H1 (cell line): ENCODE measurements at regions not wholly inside any gene's neighbourhood (a gene's known extent, or its start where the extent isn't known, plus 50 kb on each side); places are given as distances from the start of the nearest gene placed in this dataset.

Experiments used
- CTCF ChIA-PET: fragments of 300-600 bp; sonication (Branson Sonifier 250); formaldehyde crosslinking; loops from one replicate; lab custom pipeline; 2021; ENCODE audit not compliant: partially characterized antibody; lab: Charles Lee
- POLR2A ChIA-PET: fragments of 300-600 bp; sonication (Branson Sonifier 250); formaldehyde crosslinking; loops from one replicate; lab custom pipeline; 2021; ENCODE audit warnings: inconsistent platforms; ENCODE audit not compliant: partially characterized antibody; lab: Charles Lee
- DNase-seq, 2 experiments: peaks; one replicate each; pipeline versions ENCODE4 v3.0.0 to v3.0.0-alpha.2; 2010 to 2022; ENCODE audit warnings: low spot score in 2 of 2, low read depth in 1 of 2, mixed read lengths in 1 of 2
- FAIRE-seq: peaks from 2 replicates; lab custom pipeline; 2011; peaks lifted over from hg19 to GRCh38; lab: Jason Lieb, UNC
- H2AFZ ChIP-seq: 2 replicates; pipeline ENCODE4 v1.8.1; 2012; ENCODE audit warnings: low read length, inconsistent platforms
- H2AK5ac ChIP-seq: 2 replicates; pipeline ENCODE4 v1.6.1; 2013; ENCODE audit warnings: low read depth, low read length
- H2BK120ac ChIP-seq: replicated peaks from 2 replicates; pipeline ENCODE3; 2013; ENCODE audit warnings: low read depth, low read length, inconsistent platforms
- H2BK12ac ChIP-seq: 2 replicates; pipeline ENCODE4 v1.6.1; 2013; ENCODE audit warnings: low read depth, low read length
- H2BK15ac ChIP-seq: 2 replicates; pipeline ENCODE4 v1.6.1; 2013; ENCODE audit warnings: low read length
- H2BK20ac ChIP-seq: 2 replicates; pipeline ENCODE4 v1.6.1; 2013; ENCODE audit warnings: low read length
- H2BK5ac ChIP-seq: 2 replicates; pipeline ENCODE4 v1.6.1; 2013; ENCODE audit warnings: low read depth, low read length
- H3K14ac ChIP-seq: 2 replicates; pipeline ENCODE4 v1.6.1; 2013; ENCODE audit warnings: inconsistent platforms; ENCODE audit not compliant: insufficient read length
- H3K18ac ChIP-seq: 2 replicates; pipeline ENCODE4 v1.6.1; 2013; ENCODE audit warnings: low read length; ENCODE audit errors: extremely low read depth
- H3K23ac ChIP-seq: 2 replicates; pipeline ENCODE4 v1.6.1; 2013; ENCODE audit warnings: inconsistent platforms; ENCODE audit not compliant: insufficient read length
- H3K23me2 ChIP-seq: 2 replicates; pipeline ENCODE4 v1.6.1; 2013; ENCODE audit warnings: low read depth, low read length
- H3K27ac ChIP-seq: 2 replicates; pipeline ENCODE4 v1.6.1; 2011; ENCODE audit warnings: low read depth, low read length, inconsistent platforms
- H3K27me3 ChIP-seq, 4 experiments: replicated peaks in 1 of 4; 1 replicate in 1 of 4; 2 replicates in 3 of 4; pipeline versions ENCODE4 v1.6.1 to v1.8.1; 2011 to 2013; ENCODE audit warnings: low read length in 3 of 4, mild to moderate bottlenecking in 3 of 4, inconsistent platforms in 2 of 4, mixed read lengths in 2 of 4, moderate library complexity in 1 of 4; ENCODE audit not compliant: control insufficient read depth in 3 of 4, insufficient read depth in 3 of 4; ENCODE audit errors: extremely low read depth in 1 of 4
- H3K36me3 ChIP-seq, 4 experiments: 2 replicates each; pipeline versions ENCODE4 v1.6.1 to v1.8.1; 2011 to 2013; ENCODE audit warnings: mild to moderate bottlenecking in 4 of 4, low read length in 3 of 4, moderate library complexity in 2 of 4, control low read depth in 1 of 4, inconsistent platforms in 1 of 4; ENCODE audit not compliant: insufficient read depth in 4 of 4, control insufficient read depth in 2 of 4
- H3K4ac ChIP-seq: replicated peaks from 2 replicates; pipeline ENCODE3; 2013; ENCODE audit warnings: low read length, low read depth, mixed read lengths, inconsistent platforms; ENCODE audit not compliant: insufficient read length
- H3K4me1 ChIP-seq, 4 experiments: replicated peaks in 1 of 4; 1 replicate in 1 of 4; 2 replicates in 3 of 4; pipeline versions ENCODE4 v1.6.1 to v1.8.1; 2011 to 2013; ENCODE audit warnings: low read length in 3 of 4, inconsistent platforms in 2 of 4, mixed read lengths in 1 of 4; ENCODE audit not compliant: insufficient read depth in 4 of 4, control insufficient read depth in 3 of 4
- H3K4me2 ChIP-seq, 2 experiments: 2 replicates each; pipeline versions ENCODE4 v1.6.1 to v1.8.1; 2011 to 2013; ENCODE audit warnings: low read depth in 2 of 2, low read length in 2 of 2, control low read depth in 1 of 2, inconsistent platforms in 1 of 2, mild to moderate bottlenecking in 1 of 2; ENCODE audit not compliant: insufficient read depth in 1 of 2
- H3K4me3 ChIP-seq, 4 experiments: fragments of 200-600, 300-600 bp in 1 of 4; sonication (generic), shearing (Covaris generic), sonication (Bioruptor Twin) in 1 of 4; 2 replicates each; pipeline versions ENCODE4 v1.5.1 to v1.8.1; 2011 to 2016; ENCODE audit warnings: low read length in 4 of 4, low read depth in 3 of 4, control low read depth in 2 of 4, inconsistent platforms in 2 of 4, mild to moderate bottlenecking in 2 of 4, mixed read lengths in 1 of 4, moderate library complexity in 1 of 4; ENCODE audit not compliant: insufficient read depth in 2 of 4; ENCODE audit errors: extremely low read depth in 1 of 4
- H3K56ac ChIP-seq: replicated peaks from 2 replicates; pipeline ENCODE3; 2013; ENCODE audit warnings: low read depth, mild to moderate bottlenecking, mixed read lengths, low read length, inconsistent platforms; ENCODE audit not compliant: insufficient read length
- H3K79me1 ChIP-seq: 2 replicates; pipeline ENCODE4 v1.6.1; 2013; ENCODE audit warnings: low read depth, low read length, control low read depth
- H3K79me2 ChIP-seq, 2 experiments: 2 replicates each; pipeline versions ENCODE4 v1.6.1 to v1.8.1; 2012 to 2013; ENCODE audit warnings: low read length in 2 of 2, mild to moderate bottlenecking in 2 of 2, inconsistent platforms in 1 of 2; ENCODE audit not compliant: insufficient read depth in 2 of 2, control insufficient read depth in 1 of 2
- H3K9ac ChIP-seq, 4 experiments: replicated peaks in 1 of 4; 1 replicate in 1 of 4; 2 replicates in 3 of 4; pipeline versions ENCODE4 v1.6.1 to v1.8.1; 2011 to 2013; ENCODE audit warnings: low read depth in 3 of 4, low read length in 3 of 4, control low read depth in 2 of 4, mild to moderate bottlenecking in 2 of 4, moderate library complexity in 2 of 4, inconsistent platforms in 1 of 4; ENCODE audit errors: extremely low read depth in 1 of 4
- H3K9me3 ChIP-seq, 2 experiments: 2 replicates each; pipeline versions ENCODE4 v1.6.1 to v1.8.1; 2012 to 2013; ENCODE audit warnings: mild to moderate bottlenecking in 2 of 2, moderate library complexity in 2 of 2, control low read depth in 1 of 2, inconsistent platforms in 1 of 2, low read depth in 1 of 2, low read length in 1 of 2, mixed read lengths in 1 of 2; ENCODE audit not compliant: insufficient read depth in 2 of 2
- H4K20me1 ChIP-seq, 2 experiments: replicated peaks in 1 of 2; 2 replicates each; pipeline versions ENCODE3 to v1.8.1; 2011 to 2013; ENCODE audit warnings: inconsistent platforms in 2 of 2, low read length in 2 of 2, mild to moderate bottlenecking in 1 of 2; ENCODE audit not compliant: insufficient read depth in 2 of 2, control insufficient read depth in 1 of 2
- H4K5ac ChIP-seq: 2 replicates; pipeline ENCODE4 v1.6.1; 2013; ENCODE audit warnings: low read length, low read depth, mixed read lengths, inconsistent platforms; ENCODE audit not compliant: insufficient read length
- H4K8ac ChIP-seq: 2 replicates; pipeline ENCODE4 v1.8.0; 2013; ENCODE audit warnings: mild to moderate bottlenecking, moderate library complexity, low read length, inconsistent platforms; ENCODE audit not compliant: insufficient read depth; ENCODE audit errors: extremely low read depth
- H4K91ac ChIP-seq: replicated peaks from 2 replicates; pipeline ENCODE3; 2013; ENCODE audit warnings: low read length, mixed read lengths, inconsistent platforms; ENCODE audit not compliant: insufficient read length
- ASH2L ChIP-seq: fragments of 200-600, 300-600 bp; sonication (generic); IDR thresholded peaks from one replicate; pipeline ENCODE4 v1.7.1; 2017; ENCODE audit warnings: low read length
- CREB1 ChIP-seq: IDR thresholded peaks from 2 replicates; pipeline ENCODE4 v1.6.1; 2012; ENCODE audit warnings: inconsistent platforms
- CTBP2 ChIP-seq: IDR thresholded peaks from 2 replicates; pipeline ENCODE4 v1.7.0; 2011; ENCODE audit warnings: borderline replicate concordance, mild to moderate bottlenecking, moderate library complexity, mixed read lengths, low read length; ENCODE audit not compliant: insufficient read depth, insufficient read length
- FOSL1 ChIP-seq: IDR thresholded peaks from 2 replicates; pipeline ENCODE4 v1.6.1; 2011; ENCODE audit warnings: mild to moderate bottlenecking, low read depth, low read length, moderate library complexity; ENCODE audit not compliant: insufficient read depth
- HDAC6 ChIP-seq: IDR thresholded peaks from one replicate; pipeline ENCODE4 v1.7.1; 2012; ENCODE audit warnings: low read depth, mild to moderate bottlenecking, inconsistent platforms, low read length, moderate library complexity
- MAFK ChIP-seq: IDR thresholded peaks from 2 replicates; pipeline ENCODE4 v1.6.1; 2012; ENCODE audit warnings: low read depth, mild to moderate bottlenecking, improper control_type of control experiment, low read length
- NRF1 ChIP-seq: IDR thresholded peaks from 2 replicates; pipeline ENCODE4 v1.6.1; 2011; ENCODE audit warnings: mild to moderate bottlenecking, low read depth, low read length, improper control_type of control experiment
- RNF2 ChIP-seq: fragments of 200-900, 300-1000 bp; sonication (generic); IDR thresholded peaks from 2 replicates; pipeline ENCODE4 v1.7.1; 2016; ENCODE audit warnings: borderline replicate concordance, low read depth, mild to moderate bottlenecking, antibody characterized with exemption, low read length; ENCODE audit not compliant: poor library complexity, severe bottlenecking; ENCODE audit errors: missing control alignments
- YY1 ChIP-seq: IDR thresholded peaks from 2 replicates; pipeline ENCODE4 v1.6.1; 2011; ENCODE audit warnings: low read depth, mild to moderate bottlenecking, low read length
- WGBS, 2 experiments: shearing (Covaris generic) in 1 of 2; methylation state at CpG; one replicate each; pipeline versions ENCODE4 v1.1.6 to v1.1.7; 2013 to 2015; ENCODE audit warnings: low lambda C conversion rate in 2 of 2, mixed read lengths in 2 of 2, inconsistent platforms in 1 of 2, low coverage in 1 of 2, missing lambda C conversion rate in 1 of 2; ENCODE audit not compliant: insufficient replicate concordance in 2 of 2, insufficient coverage in 1 of 2, insufficient read length in 1 of 2; ENCODE audit errors: extremely low coverage in 1 of 2, missing lambda C conversion rate in 1 of 2; 5-methylcytosine and 5-hydroxymethylcytosine counted together

- Histone ChIP-seq H3K4me3 (no peak overlapping the region), H2AK5ac (no peak overlapping the region), H2BK5ac (no peak overlapping the region), H3K18ac (no peak overlapping the region), H3K79me1 (no peaks in the 10 kb centered on the region), H3K9ac (no peak overlapping the region), H4K91ac (no peak overlapping the region), H3K27ac (no peak overlapping the region), H3K79me2 (no peaks in the 10 kb centered on the region), H2AFZ (no peak overlapping the region), H2BK15ac (no peak overlapping the region), H3K27me3 (no peaks in the 10 kb centered on the region), H3K4me2 (no peak overlapping the region), H4K20me1 (no peaks in the 10 kb centered on the region)
- TF ChIP-seq YY1 = no peak
- TF ChIP-seq NRF1 = no peak
- TF ChIP-seq MAFK = no peak
- no peak for TF ChIP-seq FOSL1
- no peak for TF ChIP-seq CREB1
- TF ChIP-seq ASH2L = no peak
- no peak for TF ChIP-seq RNF2
- TF ChIP-seq HDAC6 = no peak
- no peak for TF ChIP-seq CTBP2
- TF ChIP-seq, all 59 proteins: peak for 0
- DNase-seq = no peak
- H2BK20ac ChIP-seq = no peak overlapping the region
- no peak for FAIRE-seq
- no peak overlapping the region for H3K4ac ChIP-seq
- H4K8ac ChIP-seq = no peak overlapping the region
- ChIA-PET CTCF (interaction anchor here (0.7 to 32.4 kb wide), 8 partner anchors 8 to 190 kb away, joined by 3 to 682 read pairs (median 150); no protein-coding TSS in a partner anchor), POLR2A (no interaction called here)
- peaks cover 0 to 2% (median 0%) of the 10 kb centered on the region in 4 experiments; a peak in 2 of 7 replicates for H3K4me1 ChIP-seq
- H3K36me3 ChIP-seq = no peaks in the 10 kb centered on the region
- H2BK12ac ChIP-seq = no peak overlapping the region
- H3K23ac ChIP-seq = no peak overlapping the region
- no peak overlapping the region for H3K14ac ChIP-seq
- H3K56ac ChIP-seq = no peak overlapping the region
- H4K5ac ChIP-seq = no peak overlapping the region
- no peaks in the 10 kb centered on the region for H3K9me3 ChIP-seq
- no peak overlapping the region for H2BK120ac ChIP-seq
- 87% methylated on average over 10 of the region's 10 CpGs; no CpG with 5 or more reads in 1 of the 2 experiments for WGBS, 2 experiments
- H3K23me2 ChIP-seq = no peaks in the 10 kb centered on the region; the same call in 1 of the 2 replicates
Observed at GRCh38 chr7:142488036-142488633, 230.3 kb upstream of the PRSS58 start.
